ENCODE measurements at regions not wholly inside any gene's neighbourhood (a gene's known extent, or its start where the extent isn't known, plus 50 kb on each side); places are given as distances from the start of the nearest gene placed in this dataset.

- H3K4me1 Mint-ChIP-seq: peaks cover 17% of the 10 kb centered on the region
- ATAC-seq (replicated peaks; ENCODE audit: extremely low read depth, poor library complexity, severe bottlenecking) (no peak), DNase-seq (ENCODE audit: low spot score in 2 of 2) (no peak)
- H3K4me3 Mint-ChIP-seq: no peak overlapping the region
- H3K27ac Mint-ChIP-seq (ENCODE audit: low read depth): peak overlapping the region; percentile 63
- H3K27me3 Mint-ChIP-seq: no peaks in the 10 kb centered on the region
- H3K36me3 Mint-ChIP-seq (ENCODE audit: insufficient read depth): peaks cover 2% of the 10 kb centered on the region
- H3K9me3 Mint-ChIP-seq: peaks cover 5% of the 10 kb centered on the region
These were observed 79.0 kb downstream of the LBH start for GRCh38 chr2:30310371-30310770.

- Mint-ChIP-seq H3K36me3 (ENCODE audit: insufficient read depth) (peaks cover 2% of the 10 kb centered on the region), H3K9me3 (peaks cover 5% of the 10 kb centered on the region), H3K27ac (ENCODE audit: low read depth) (peak overlapping the region; percentile 63), H3K27me3 (no peaks in the 10 kb centered on the region), H3K4me1 (peaks cover 23% of the 10 kb centered on the region), H3K4me3 (no peak overlapping the region)
- ATAC-seq (replicated peaks; ENCODE audit: extremely low read depth, poor library complexity, severe bottlenecking) (no peak), DNase-seq (ENCODE audit: low spot score in 2 of 2) (no peak)
These were observed 79.6 kb downstream of the LBH start for GRCh38 chr2:30310955-30311354.

GRCh38 chr2:30311711-30312110 lies 80.4 kb downstream of the LBH start:
- peaks cover 5% of the 10 kb centered on the region for H3K9me3 Mint-ChIP-seq
- peaks cover 24% of the 10 kb centered on the region for H3K4me1 Mint-ChIP-seq
- peaks cover 2% of the 10 kb centered on the region for H3K36me3 Mint-ChIP-seq (ENCODE audit: insufficient read depth)
- DNase-seq (ENCODE audit: low spot score in 2 of 2): no peak
- H3K4me3 Mint-ChIP-seq: no peak overlapping the region
- no peaks in the 10 kb centered on the region for H3K27me3 Mint-ChIP-seq
- no peak for ATAC-seq (replicated peaks; ENCODE audit: extremely low read depth, poor library complexity, severe bottlenecking)
- no peak overlapping the region for H3K27ac Mint-ChIP-seq (ENCODE audit: low read depth)

GRCh38 chr2:30312916-30313315 lies 81.6 kb downstream of the LBH start:
- no peak for ATAC-seq (replicated peaks; ENCODE audit: extremely low read depth, poor library complexity, severe bottlenecking)

GRCh38 chr2:30314981-30315380 lies 83.6 kb downstream of the LBH start:
- peak overlapping the region; percentile 81 for H3K27ac Mint-ChIP-seq (ENCODE audit: low read depth)
- H3K4me3 Mint-ChIP-seq: no peak overlapping the region
- H3K9me3 Mint-ChIP-seq: peaks cover 5% of the 10 kb centered on the region
- ATAC-seq (replicated peaks; ENCODE audit: extremely low read depth, poor library complexity, severe bottlenecking) (no peak), DNase-seq (ENCODE audit: low spot score in 2 of 2) (no peak)
- H3K4me1 Mint-ChIP-seq: peaks cover 24% of the 10 kb centered on the region
- no peaks in the 10 kb centered on the region for H3K27me3 Mint-ChIP-seq
- H3K36me3 Mint-ChIP-seq (ENCODE audit: insufficient read depth): peaks cover 2% of the 10 kb centered on the region

More at GRCh38 chr2:30312916-30313315, 81.6 kb downstream of the LBH start:
- Mint-ChIP-seq H3K27me3 (no peaks in the 10 kb centered on the region), H3K9me3 (peaks cover 5% of the 10 kb centered on the region), H3K4me3 (no peak overlapping the region), H3K27ac (ENCODE audit: low read depth) (no peak overlapping the region), H3K4me1 (peaks cover 24% of the 10 kb centered on the region), H3K36me3 (ENCODE audit: insufficient read depth) (peaks cover 2% of the 10 kb centered on the region)
- DNase-seq (ENCODE audit: low spot score in 2 of 2): no peak

GRCh38 chr2:30315391-30316063 lies 84.2 kb downstream of the LBH start:
- Mint-ChIP-seq H3K36me3 (ENCODE audit: insufficient read depth) (peaks cover 2% of the 10 kb centered on the region), H3K9me3 (peaks cover 5% of the 10 kb centered on the region), H3K4me1 (peaks cover 24% of the 10 kb centered on the region), H3K27me3 (no peaks in the 10 kb centered on the region), H3K4me3 (peak overlapping the region; percentile 16), H3K27ac (ENCODE audit: low read depth) (peak overlapping the region; percentile 81)
- ATAC-seq (replicated peaks; ENCODE audit: extremely low read depth, poor library complexity, severe bottlenecking) (peak; percentile 98), DNase-seq (ENCODE audit: low spot score in 2 of 2) (peak in 1 of 2 donors; percentile 28)

GRCh38 chr2:30316408-30316807 lies 85.1 kb downstream of the LBH start:
- Mint-ChIP-seq H3K27ac (ENCODE audit: low read depth) (peak overlapping the region; percentile 81), H3K4me1 (peaks cover 18% of the 10 kb centered on the region), H3K4me3 (no peak overlapping the region), H3K36me3 (ENCODE audit: insufficient read depth) (peaks cover 2% of the 10 kb centered on the region), H3K9me3 (peaks cover 5% of the 10 kb centered on the region), H3K27me3 (no peaks in the 10 kb centered on the region)
- DNase-seq (ENCODE audit: low spot score in 2 of 2) (no peak), ATAC-seq (replicated peaks; ENCODE audit: extremely low read depth, poor library complexity, severe bottlenecking) (no peak)

GRCh38 chr2:30318987-30319782 lies 87.9 kb downstream of the LBH start:
- Mint-ChIP-seq H3K27ac (ENCODE audit: low read depth) (no peak overlapping the region), H3K36me3 (ENCODE audit: insufficient read depth) (peaks cover 2% of the 10 kb centered on the region), H3K4me1 (peaks cover 18% of the 10 kb centered on the region), H3K4me3 (no peak overlapping the region), H3K9me3 (peaks cover 5% of the 10 kb centered on the region), H3K27me3 (no peaks in the 10 kb centered on the region)
- ATAC-seq (replicated peaks; ENCODE audit: extremely low read depth, poor library complexity, severe bottlenecking) (no peak), DNase-seq (ENCODE audit: low spot score in 2 of 2) (no peak)

GRCh38 chr2:30321466-30321865 lies 90.1 kb downstream of the LBH start:
- H3K4me1 Mint-ChIP-seq: peaks cover 9% of the 10 kb centered on the region
- no peaks in the 10 kb centered on the region for H3K36me3 Mint-ChIP-seq (ENCODE audit: insufficient read depth)
- no peak for DNase-seq (ENCODE audit: low spot score in 2 of 2)
- H3K4me3 Mint-ChIP-seq: no peak overlapping the region
- H3K9me3 Mint-ChIP-seq: no peaks in the 10 kb centered on the region
- no peaks in the 10 kb centered on the region for H3K27me3 Mint-ChIP-seq
- H3K27ac Mint-ChIP-seq (ENCODE audit: low read depth): no peak overlapping the region
- ATAC-seq (replicated peaks; ENCODE audit: extremely low read depth, poor library complexity, severe bottlenecking): no peak

GRCh38 chr2:30323499-30323898 lies 92.2 kb downstream of the LBH start:
- H3K27ac Mint-ChIP-seq (ENCODE audit: low read depth): no peak overlapping the region
- H3K27me3 Mint-ChIP-seq: no peaks in the 10 kb centered on the region
- DNase-seq (ENCODE audit: low spot score in 2 of 2) (no peak), ATAC-seq (replicated peaks; ENCODE audit: extremely low read depth, poor library complexity, severe bottlenecking) (no peak)
- H3K36me3 Mint-ChIP-seq (ENCODE audit: insufficient read depth): no peaks in the 10 kb centered on the region
- H3K4me3 Mint-ChIP-seq: no peak overlapping the region
- H3K9me3 Mint-ChIP-seq: no peaks in the 10 kb centered on the region
- peaks cover 9% of the 10 kb centered on the region for H3K4me1 Mint-ChIP-seq

- H3K36me3 Mint-ChIP-seq (ENCODE audit: insufficient read depth): no peaks in the 10 kb centered on the region
- H3K9me3 Mint-ChIP-seq: no peaks in the 10 kb centered on the region
- ATAC-seq (replicated peaks; ENCODE audit: extremely low read depth, poor library complexity, severe bottlenecking) (no peak), DNase-seq (ENCODE audit: low spot score in 2 of 2) (no peak)
- no peaks in the 10 kb centered on the region for H3K27me3 Mint-ChIP-seq
- H3K4me3 Mint-ChIP-seq: no peak overlapping the region
- peaks cover 9% of the 10 kb centered on the region for H3K4me1 Mint-ChIP-seq
- peak overlapping the region; percentile 56 for H3K27ac Mint-ChIP-seq (ENCODE audit: low read depth)
These were observed 93.0 kb downstream of the LBH start for GRCh38 chr2:30324245-30324908.

- peaks cover 14% of the 10 kb centered on the region for H3K4me1 Mint-ChIP-seq
- peak overlapping the region; percentile 56 for H3K27ac Mint-ChIP-seq (ENCODE audit: low read depth)
- H3K27me3 Mint-ChIP-seq: no peaks in the 10 kb centered on the region
- ATAC-seq (replicated peaks; ENCODE audit: extremely low read depth, poor library complexity, severe bottlenecking) (peak; percentile 49), DNase-seq (ENCODE audit: low spot score in 2 of 2) (no peak)
- H3K4me3 Mint-ChIP-seq: no peak overlapping the region
- no peaks in the 10 kb centered on the region for H3K9me3 Mint-ChIP-seq
- no peaks in the 10 kb centered on the region for H3K36me3 Mint-ChIP-seq (ENCODE audit: insufficient read depth)
These were observed 94.4 kb downstream of the LBH start for GRCh38 chr2:30325600-30326328.
